Esophagus muscularis mucosa (tissue), 3 donors: ENCODE measurements at regions not wholly inside any gene's neighbourhood (a gene's known extent, or its start where the extent isn't known, plus 50 kb on each side); places are given as distances from the start of the nearest gene placed in this dataset.

Source experiments
- CTCF ChIP-seq, 3 experiments: fragments of 200-600 bp in 2 of 3; fragments of 450-650 bp in 1 of 3; sonication (generic) in 2 of 3; IDR thresholded peaks; one replicate each; pipeline ENCODE4 v1.5.1; 2017 to 2019; ENCODE audit warnings: antibody characterized with exemption in 3 of 3, mild to moderate bottlenecking in 2 of 3, moderate library complexity in 1 of 3
- POLR2A ChIP-seq: fragments of 450-650 bp; IDR thresholded peaks from one replicate; pipeline ENCODE4 v1.6.1; 2017; ENCODE audit warnings: antibody characterized with exemption, moderate library complexity, mild to moderate bottlenecking, low read depth

GRCh38 chr1:5692664-5693063 lies 299.6 kb downstream of the NPHP4 start:
- TF ChIP-seq POLR2A (no peak), CTCF (IDR thresholded peaks at IDR 0.05) (no peak)
